Gastroesophageal sphincter (tissue), 3 donors: ENCODE measurements at regions not wholly inside any gene's neighbourhood (a gene's known extent, or its start where the extent isn't known, plus 50 kb on each side); places are given as distances from the start of the nearest gene placed in this dataset.

Experiments
- CTCF ChIP-seq, 4 experiments: fragments of 200-600 bp in 2 of 4; fragments of 450-650 bp in 2 of 4; sonication (generic) in 1 of 4; IDR thresholded peaks; one replicate each; pipeline ENCODE4 v1.5.1; 2017 to 2019; ENCODE audit warnings: antibody characterized with exemption in 4 of 4, mild to moderate bottlenecking in 2 of 4, moderate library complexity in 2 of 4
- POLR2A ChIP-seq, 2 donors: fragments of 450-650 bp; IDR thresholded peaks; one replicate each; pipeline ENCODE4 v1.6.1; 2017; ENCODE audit warnings: antibody characterized with exemption in 2 of 2, mild to moderate bottlenecking in 2 of 2, moderate library complexity in 1 of 2

DNA sequence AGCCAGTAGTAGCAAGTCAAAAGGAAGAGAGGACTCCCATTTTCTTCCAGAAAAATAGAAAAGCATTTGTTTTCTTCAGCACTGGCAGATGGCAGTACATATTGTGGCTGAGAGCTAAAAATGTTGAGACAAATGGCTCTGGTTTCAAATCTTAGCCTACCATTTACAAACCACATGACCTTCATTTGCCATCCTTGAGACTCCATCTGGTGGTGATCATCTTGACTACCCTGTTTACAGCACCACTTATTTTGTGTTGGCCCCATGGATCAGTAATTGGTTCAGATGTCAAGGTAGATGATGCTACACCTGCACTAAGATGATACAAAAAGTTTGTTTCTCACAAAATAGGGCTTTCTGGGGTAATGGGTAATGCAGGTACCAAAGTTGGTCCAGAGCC, 951.8 kb upstream of the IGFBP7 start:
- no peak for TF ChIP-seq CTCF (IDR thresholded peaks at IDR 0.05)
- TF ChIP-seq POLR2A (IDR thresholded peaks at IDR 0.05), result no peak
